ENCODE measurements at regions not wholly inside any gene's neighbourhood (a gene's known extent, or its start where the extent isn't known, plus 50 kb on each side); places are given as distances from the start of the nearest gene placed in this dataset.
"Not testable (repeated sequence)": the region's sequence is repeated elsewhere in the genome, so short reads cannot be mapped to it uniquely, and the experiment has no call there.

DNA sequence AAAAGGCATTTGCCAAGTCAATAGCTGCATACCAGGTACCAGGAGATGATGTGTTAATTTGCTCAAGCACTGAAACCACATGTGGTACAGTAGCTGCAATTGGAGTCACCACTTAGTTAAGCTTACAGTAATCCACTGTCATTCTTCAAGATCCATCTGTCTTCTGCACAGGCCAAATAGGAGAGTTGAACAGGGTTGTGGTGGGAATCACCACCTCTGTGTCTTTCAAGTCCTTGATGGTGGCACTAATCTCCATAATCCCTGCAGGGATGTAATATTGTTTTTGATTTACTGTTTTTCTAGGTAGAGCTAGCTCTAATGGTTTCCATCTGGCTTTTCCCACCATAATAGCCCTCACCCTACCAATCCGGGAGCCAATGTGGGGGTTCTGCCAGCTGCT lies 91.9 kb downstream of the FCRL5 start:
- DNase-seq, result no peak

DNA sequence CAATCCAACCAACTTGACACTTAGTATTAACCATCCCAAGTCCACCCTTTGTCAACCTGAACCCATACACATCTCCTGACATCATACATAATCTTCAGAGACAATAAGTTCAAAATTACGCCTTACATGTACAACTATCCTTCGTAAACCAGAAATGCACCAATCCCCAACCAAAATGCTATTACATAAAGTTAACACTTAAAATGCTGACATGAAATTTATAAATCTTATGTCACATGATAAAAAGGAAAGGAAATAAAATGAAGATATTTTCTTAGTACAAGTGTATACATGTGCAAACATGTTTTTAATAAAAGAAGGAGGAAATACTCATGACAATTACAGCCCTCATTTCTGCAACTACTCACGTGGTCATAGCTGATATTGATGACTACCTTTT lies 95.0 kb downstream of the FCRL5 start:
- DNase-seq, result no peak

DNA sequence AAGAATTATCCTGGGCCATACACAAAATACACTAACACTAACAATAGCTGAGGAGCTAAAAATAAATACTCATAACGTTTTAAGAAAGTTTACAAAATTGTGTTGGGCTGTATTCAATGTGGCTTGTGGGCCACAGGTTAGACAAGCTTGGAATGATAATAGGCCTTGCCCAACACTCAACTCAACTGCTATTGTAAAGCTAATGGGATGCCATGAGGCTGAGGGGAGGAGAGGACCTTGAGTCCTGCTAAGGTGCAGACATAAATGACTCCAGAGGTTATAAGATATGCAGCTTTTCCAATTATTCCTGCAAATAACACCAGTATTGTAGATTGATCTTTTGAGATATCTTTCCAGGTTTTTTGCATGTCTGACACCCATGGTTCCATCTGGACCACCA lies 97.0 kb downstream of the FCRL5 start:
- DNase-seq, result no peak

DNA sequence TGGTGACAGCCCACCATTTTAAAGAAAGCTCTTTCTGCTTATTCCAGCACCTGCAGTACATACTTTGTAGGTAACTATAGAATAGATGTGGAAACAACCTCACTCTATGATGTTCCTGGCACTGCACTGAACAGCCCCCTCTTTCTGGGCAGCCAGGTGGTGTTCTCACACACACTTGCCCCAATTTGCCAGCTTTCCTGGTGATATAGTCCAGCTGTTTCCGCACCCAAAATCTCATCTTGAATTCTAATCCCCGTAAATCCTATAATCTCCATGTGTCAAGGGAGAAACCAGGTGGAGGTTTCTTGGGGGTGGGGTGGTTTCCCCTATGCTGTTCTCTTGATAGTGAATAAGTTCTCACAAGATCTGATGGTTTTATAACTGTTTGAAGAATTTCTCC lies 102.2 kb downstream of the FCRL5 start:
- no peak for DNase-seq

DNA sequence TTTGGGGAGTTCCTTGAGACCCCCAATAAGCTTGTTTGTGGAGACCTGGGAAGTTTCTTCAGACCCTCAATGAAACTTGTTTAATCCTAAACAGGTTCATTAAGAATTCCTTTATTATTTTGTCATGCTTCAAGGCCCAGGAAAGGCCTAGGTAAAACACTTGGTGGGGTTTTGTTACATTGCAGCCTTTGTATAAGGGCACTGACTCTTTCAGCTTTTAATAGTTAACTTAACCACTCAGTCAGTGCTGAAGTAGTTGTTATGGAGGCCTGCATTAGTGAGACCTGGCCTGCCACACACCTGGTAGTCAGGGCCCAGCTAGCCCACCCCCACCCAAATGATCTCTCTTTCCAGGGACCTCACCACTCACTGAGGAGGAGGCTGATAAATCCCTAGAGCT lies 103.7 kb downstream of the FCRL5 start:
- no peak for DNase-seq

DNA sequence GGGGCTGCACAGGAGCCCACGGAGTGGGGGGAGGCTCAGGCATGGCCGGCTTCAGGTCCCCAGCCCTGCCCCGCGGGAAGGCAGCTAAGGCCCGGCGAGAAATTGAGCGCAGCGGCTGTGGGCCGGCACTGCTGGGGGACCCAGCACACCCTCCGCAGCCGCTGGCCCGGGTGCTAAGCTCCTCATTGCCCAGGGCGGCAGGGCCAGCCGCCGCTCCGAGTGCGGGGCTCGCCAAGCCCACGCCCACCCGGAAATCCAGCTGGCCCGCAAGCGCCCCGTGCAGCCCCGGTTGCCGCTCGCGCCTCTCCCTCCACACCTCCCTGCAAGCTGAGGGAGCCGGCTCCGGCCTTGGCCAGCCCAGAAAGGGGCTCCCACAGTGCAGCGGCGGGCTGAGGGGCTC lies 106.0 kb downstream of the FCRL5 start:
- not testable (repeated sequence) for DNase-seq

DNA sequence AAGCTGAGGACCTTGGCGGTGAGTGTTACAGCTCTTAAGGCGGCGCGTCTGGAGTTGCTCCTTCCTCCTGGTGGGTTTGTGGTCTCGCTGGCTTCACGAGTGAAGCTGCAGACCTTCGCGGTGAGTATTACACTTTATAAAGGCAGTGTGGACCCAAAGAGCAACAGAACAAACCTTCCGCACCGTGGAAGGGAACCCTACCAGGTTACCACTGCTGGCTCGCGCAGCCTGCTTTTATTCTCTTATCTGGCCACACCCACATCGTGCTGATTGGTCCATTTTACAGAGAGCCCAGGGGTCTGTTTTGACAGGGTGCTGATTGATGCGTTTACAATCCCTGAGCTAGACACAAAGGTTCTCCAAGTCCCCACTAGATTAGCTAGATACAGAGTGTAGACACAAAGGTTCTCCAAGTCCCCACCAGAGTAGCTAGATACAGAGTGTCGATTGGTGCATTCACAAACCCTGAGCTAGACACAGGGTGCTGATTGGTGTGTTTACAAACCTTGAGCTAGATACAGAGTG lies 106.6 kb downstream of the FCRL5 start:
- not testable (repeated sequence) for DNase-seq

DNA sequence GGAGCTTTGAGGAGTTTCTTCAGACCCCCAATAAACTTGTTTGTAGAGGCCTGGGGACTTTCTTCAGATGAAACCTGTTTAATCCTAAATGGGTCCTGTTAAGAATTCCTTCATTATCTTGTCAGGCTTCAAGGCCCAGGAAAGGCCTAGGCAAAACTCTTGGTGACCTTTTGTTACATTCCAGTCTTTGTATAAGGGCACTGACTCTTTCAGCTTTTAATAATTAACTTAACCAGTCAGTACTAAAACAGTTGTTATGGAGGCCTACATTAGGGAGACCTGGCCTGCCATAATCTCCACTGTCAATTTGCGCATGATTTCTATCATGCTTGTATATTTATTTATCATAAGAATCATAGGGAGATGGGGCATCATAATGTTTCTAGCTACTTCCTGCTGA lies 110.2 kb downstream of the FCRL5 start:
- no peak for DNase-seq

DNA sequence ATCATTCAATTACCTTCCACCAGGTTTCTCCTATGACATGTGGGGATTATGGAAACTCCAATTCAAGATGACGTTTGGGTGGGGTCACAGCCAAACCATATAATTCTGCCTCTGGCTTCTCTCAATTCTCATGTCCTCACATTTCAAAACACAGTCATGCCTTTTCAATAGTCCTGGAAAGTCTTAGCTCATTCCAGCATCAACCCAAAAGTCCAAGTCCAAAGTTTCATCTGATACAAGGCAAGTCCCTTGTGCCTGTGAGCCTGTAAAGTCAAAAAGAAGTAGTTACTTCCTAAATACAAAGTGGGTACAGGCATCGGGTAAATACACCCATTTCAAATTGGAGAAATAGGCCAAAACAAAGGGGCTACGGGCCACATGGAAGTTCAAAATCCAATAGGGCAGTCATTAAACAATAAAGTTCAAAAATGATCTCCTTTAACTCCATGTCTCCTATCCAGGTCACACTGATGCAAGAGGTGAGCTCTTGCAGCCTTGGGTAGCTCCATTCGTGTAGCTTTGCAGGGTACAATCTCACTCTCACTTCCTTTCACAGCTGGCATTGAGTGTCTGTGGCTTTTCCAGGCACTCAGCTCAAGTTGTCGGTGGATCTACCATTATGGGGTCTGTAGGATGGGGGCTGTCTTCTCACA lies 112.9 kb downstream of the FCRL5 start:
- DNase-seq, result no peak

DNA sequence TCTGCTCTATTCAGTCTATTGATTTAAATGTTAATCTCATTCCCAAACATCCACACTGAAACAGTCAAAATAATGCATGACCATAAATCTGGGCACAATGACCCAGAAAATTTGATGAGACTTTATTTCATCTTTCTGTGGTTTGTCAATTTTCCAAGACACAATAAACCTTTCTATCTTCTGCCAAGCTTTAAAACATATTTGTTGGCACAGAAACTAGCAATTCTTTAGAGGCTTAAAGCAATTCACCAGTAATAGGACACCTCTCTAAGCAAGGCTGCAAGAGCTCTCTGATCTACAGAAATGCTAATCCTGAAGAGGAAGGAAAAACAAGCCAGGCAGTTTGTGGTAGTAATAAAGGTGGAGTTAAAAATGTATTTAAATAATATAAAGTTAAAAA lies 113.7 kb downstream of the FCRL5 start:
- no peak for DNase-seq

DNA sequence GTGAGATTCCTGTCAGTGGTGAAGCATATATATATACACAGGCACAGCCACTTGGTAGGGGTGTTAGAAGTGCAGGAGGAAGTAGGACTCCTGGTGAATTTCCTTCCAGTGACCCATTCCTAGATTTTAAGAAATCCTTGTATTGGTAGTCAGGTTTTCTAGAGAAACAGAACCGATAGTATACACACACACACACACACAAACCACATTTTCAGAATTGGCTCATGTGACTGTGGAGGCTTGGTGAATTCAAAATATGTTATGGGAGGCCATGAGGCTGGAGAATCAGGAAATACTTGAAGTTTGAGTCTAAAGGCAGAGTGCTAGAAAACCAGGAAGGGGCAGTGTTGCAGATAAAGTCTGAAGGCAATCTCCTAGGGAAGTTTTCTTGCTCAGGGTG lies 114.2 kb downstream of the FCRL5 start:
- no peak for DNase-seq

DNA sequence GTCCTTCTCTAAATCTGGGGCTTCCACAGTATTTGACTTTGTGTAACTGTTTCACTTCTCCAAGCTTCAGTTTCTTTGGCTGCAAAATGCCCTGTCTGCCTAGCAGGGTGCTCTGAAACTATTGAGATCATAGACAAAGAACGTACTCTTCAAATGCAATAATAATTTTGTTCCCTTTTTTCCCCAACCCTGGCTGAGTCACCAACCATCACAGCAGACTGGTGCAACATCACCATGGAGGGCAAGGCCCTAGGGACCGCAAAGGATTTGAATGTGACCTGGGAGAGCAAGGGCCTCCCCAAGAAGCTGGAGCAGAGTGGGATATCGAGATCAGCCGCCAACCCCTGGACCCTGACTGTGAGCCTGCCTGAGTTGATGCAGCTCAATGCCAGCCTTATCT lies 115.0 kb downstream of the FCRL5 start:
- DNase-seq, result no peak

DNA sequence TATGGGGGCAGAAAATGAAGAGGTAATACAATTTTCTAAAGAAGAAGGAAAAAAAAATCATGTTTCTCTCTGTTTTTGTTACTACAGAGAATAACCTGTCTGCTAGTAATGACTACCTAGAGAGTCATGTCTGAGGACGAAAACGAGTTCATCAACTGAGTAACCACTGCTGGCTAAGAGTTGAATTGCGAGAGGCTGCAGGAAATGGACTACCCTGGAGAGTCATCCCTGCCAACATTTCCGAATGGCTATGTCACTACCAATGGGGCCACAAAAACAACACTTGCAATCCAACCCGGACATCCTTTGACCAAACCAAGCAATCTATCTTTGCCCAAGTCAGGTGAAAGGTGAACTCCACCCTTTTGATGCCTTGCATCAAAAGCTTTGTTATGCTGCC lies 120.6 kb downstream of the FCRL5 start:
- DNase-seq, result no peak

DNA sequence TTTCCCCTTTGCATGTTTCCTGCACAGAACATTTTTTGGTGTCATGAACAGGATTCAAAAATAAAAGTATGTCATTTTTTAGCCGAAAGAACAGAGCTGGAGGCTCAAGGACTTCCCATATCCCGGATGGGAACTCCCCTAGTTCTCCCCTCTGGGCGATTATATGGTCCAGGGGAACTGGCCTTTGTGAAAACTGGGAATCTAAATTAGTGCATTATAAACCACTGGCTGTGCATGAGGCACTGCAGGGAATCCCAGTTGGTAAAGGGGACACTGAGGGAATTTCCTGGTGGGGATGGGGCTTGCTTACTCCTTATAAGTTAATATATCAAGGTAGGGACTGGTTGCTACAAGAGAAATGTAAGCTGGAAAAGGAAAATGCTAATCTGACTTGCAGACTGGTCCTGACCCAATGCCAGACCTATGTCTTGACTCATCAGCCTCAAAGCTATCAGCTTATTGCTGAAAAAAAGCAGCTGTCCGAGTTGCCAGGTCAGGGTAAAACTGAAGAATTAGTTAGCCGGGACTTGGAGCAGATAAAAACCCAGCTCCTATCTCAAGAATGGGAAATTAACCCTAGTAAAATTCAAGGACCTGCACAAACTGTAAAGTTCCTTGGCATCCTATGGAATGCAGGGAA lies 122.6 kb downstream of the FCRL5 start:
- no peak for DNase-seq

DNA sequence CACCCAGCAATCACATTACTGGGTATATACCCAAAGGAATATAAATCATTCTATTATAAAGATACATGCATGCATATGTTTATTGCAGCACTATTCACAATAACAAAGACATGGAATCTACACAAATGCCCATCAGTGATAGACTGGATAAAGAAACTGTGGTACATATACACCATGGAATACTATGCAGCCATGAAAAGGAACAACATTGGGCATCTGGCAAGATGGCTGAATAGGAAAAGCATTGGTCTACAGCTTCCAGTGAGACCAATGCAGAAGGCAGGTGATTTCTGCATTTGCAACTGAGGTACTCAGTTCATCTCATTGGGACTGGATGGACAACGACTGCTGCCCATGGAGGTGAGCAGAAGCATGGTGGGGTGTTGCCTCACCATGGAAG lies 128.6 kb downstream of the FCRL5 start:
- DNase-seq, result not testable (repeated sequence)

DNA sequence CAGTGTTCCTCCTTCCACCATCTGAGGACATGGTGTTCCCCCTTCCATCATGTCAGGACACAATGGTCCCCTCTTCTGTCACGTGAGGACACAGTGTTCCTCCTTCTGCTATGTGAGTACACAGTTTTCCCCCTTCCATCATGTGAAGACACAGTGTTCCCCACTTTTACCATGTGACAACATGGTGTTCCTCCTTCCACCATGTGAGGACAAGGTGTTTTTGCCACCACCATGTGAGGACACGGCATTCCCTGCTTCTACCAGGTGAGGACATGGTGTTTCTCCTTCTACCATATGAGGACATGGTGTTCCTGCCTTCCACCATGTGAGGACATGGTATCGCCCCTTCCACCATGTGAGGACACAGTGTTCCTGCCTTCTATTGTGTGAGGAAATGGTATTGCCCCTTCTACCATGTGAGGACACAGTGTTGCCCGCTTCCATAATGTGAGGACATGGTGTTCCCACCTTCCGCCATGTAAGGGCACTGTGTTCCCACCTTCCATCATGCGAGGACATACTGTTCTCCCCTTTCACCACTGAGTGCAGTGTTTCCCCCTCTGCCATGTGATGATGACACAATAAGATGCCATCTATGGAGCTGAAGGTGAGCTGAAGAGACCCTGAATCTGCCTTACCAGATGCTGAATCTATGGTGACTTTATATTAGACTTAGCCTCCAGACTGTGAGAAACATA lies 132.3 kb downstream of the FCRL5 start:
- DNase-seq, result no peak

DNA sequence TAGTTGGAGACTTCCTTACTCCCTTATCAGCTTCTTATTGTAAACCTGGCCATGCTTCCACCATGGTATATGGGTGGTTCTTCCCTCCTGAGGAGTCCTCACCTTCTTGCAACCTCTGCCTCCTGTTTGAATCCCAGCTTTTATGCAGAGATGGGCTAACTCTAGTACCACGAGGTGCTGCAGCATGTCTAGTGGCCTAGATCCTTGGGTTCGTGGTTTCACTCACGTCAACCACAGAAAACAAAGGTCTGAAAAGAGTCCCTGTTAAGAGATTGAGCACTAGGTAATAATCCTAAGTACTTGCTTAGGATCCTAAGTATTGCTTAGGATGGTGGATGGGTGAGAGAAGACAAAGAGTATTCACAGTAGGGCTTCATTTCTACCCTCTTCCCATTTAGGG lies 133.7 kb downstream of the FCRL5 start:
- no peak for DNase-seq

DNA sequence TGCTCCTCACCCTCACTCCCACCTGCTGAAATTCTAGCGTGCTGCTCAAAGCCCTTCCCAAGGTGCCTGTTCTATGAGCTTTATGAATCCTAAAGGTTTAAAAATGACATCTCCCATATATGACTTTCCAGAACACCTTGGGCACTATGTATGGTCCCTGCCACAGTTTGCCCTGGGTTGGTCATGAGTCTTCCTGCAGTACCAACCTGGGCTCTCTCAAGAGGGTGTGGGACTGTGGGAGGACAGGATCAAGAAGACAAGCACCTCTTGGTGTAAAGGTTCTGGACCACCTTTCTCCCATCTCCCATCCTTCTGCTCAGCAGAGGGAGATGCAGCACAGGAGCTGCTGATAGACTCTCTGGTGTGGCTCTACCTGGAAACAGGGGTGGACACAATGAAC lies 134.1 kb downstream of the FCRL5 start:
- DNase-seq, result no peak

DNA sequence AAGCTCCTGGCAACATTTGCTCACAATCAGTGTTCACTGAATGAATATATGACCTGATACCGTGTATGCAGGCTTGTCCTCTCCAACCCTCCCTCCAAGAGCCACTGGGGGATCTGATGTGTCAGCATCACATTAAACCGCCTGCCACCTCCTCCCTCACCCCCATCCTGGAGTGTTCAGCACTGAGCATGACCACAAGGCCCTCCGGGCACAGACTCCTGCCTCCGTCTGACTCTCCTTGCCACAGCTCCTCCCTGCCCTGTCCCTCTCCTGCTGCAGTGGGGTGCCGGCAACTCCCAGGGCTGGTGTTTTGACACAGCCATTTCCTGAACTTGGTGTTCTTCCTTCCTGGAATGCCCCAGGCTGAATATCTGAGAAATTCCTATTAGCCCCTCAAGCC lies 136.7 kb downstream of the FCRL5 start:
- DNase-seq, result no peak

DNA sequence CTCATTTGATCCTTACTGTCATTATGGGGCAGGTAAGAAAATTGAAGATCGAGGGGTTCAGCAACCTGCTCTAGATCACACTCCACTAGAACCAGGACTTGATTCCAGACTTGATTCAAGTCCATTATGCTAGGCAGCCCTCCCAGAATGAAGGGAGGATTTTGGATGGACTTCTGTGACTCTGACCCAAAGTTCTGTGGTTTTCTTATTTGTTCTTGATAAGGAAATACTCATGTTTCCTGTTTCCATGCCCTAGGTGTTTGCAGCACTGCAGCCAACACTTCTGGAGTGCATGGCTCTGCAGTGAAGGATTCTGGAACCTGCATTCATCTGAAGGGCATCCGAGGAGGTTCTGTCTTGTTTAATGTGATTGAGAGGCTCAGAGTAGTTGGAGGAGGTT lies 140.0 kb downstream of the FCRL5 start:
- no peak for DNase-seq

DNA sequence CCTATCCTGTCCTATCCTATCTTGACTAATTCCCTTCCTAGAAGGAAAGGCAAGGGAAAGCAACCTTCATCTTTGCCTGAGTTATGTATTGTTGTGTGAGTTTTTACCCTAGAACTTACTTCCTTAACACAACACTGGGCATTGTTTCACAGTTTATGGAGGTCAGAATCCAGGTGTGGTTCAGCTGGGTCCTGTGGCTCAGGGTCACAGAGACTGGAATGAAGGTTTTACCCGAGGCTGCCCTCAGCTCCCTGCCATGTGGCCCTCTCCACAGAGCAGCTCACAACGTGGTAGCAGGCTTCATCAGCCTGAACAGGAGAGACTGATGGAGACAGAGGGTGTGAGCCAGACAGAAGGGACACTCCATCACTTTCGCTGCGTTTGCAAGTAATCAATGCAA lies 140.5 kb downstream of the FCRL5 start:
- no peak for DNase-seq

DNA sequence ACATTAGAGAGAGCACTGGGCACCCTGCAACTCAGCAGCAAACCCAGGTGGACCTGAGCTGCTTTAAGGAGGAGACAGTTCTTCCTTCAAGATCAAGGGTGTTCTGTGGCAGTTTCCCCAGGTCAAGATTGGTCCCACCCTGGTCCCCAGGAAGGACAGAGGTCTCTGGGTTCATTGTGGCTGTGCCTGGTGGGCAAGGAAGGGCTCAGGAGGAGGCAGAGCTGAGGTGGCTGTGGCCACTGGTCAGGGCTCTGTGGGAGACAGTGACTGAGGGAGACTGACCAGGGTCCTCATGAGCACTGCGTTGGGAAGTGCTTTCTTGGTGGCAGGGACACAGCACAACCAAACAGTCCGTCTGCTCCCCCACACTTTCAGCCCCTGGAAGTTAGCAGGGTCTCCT lies 141.3 kb downstream of the FCRL5 start:
- no peak for DNase-seq

DNA sequence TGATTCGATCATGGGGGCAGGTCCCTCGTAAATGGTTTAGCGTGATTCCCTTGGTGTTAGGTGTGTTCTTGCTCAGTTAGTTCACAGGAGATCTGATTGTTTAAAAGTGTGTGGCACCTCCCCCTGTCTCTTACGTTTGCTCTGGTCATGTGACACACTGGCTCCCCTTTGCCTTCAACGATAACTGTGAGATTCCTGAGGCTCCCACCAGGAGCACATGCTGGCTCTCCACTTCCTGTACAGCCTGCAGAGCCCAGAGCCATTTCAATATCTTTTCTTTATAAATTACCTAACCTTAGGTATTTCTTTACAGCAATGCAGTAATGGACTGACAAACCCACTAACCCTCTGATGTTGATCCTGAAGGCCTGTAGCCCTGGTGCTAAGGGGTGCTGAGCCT lies 141.9 kb downstream of the FCRL5 start:
- no peak for DNase-seq

DNA sequence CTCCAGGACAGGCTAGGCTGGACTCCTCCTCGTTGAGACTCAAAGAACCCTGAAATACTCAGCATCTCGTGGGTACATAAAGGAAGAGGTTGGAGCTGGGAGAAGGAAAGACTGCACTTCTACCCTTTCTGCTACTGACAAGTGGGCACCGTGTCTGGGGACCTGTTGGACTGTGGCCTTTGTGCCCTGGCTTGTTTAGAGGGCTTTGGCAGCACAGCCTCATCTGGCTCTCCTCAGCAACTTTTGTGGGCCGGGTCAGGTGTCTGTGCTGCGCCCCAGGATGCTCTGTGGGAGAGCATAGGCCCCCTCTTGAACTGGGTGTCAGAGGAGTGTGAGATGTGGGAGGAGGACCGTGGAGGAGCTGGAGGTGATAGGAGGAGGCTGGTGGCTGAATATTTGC lies 142.4 kb downstream of the FCRL5 start:
- no peak for DNase-seq
